Fibroblast of pulmonary artery (primary cell): ENCODE measurements at regions not wholly inside any gene's neighbourhood (a gene's known extent, or its start where the extent isn't known, plus 50 kb on each side); places are given as distances from the start of the nearest gene placed in this dataset.

ENCODE experiments used
- DNase-seq: peaks from one replicate; pipeline ENCODE4 v3.0.0-alpha.2; 2010; ENCODE audit warnings: low read depth
- H3K4me3 ChIP-seq: replicated peaks from 2 replicates; pipeline ENCODE4 v1.5.1; 2011; ENCODE audit warnings: low read depth, mild to moderate bottlenecking, control low read depth, low read length, moderate library complexity
- CTCF ChIP-seq: IDR thresholded peaks from 2 replicates; pipeline ENCODE4 v1.5.1; 2011; ENCODE audit warnings: mild to moderate bottlenecking, control low read depth, low read length, inconsistent platforms; ENCODE audit errors: missing control alignments

- H3K4me3 ChIP-seq, result no peak overlapping the region
- DNase-seq, result no peak
- no peak for TF ChIP-seq CTCF
Measured at GRCh38 chr15:92291900-92292299, 101.8 kb upstream of the ST8SIA2 start.

DNA sequence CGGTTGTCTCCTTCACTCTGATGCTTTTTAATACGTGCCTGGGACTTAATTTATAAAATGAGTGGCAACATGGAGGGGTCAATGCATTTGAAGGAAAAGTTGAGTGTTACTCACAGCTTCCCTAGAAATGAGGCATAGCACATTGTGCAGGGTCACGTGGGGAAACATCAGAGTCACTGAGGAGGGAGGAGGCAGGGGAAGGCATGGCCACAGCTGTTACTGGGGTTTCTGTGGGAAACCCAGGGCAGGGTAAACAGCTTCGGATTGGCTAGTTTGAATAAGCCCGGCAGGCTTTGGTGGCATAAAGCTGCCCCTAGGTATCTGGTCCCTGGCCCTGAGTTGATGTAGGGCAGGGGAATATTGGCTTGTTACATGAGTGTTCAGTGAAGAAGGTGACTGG lies 98.9 kb upstream of the ST8SIA2 start:
- DNase-seq, result no peak
- no peak overlapping the region for H3K4me3 ChIP-seq
- TF ChIP-seq CTCF, result no peak

- no peak for TF ChIP-seq CTCF
- H3K4me3 ChIP-seq, result no peak overlapping the region
- no peak for DNase-seq
Measured at GRCh38 chr15:92304223-92304975, 89.3 kb upstream of the ST8SIA2 start.

DNA sequence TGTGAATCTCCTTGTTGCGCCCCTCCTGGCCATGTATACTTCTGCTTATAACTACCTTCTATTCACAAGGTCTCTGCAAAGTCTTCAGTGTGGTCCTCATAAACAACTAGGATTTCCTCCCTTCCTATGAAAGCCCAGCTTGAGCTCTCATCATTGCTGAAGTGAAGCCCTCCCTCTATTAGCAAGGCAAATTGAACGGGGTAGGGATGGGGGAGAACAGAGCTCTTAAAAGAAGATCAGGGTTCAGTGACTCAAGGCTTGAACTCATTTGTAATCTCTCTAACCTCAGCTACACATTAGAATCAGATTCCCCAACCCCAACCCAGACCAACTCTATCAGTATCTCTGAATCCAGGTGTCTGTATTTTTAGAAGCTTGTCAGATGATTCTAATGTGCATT lies 88.3 kb upstream of the ST8SIA2 start:
- no peak overlapping the region for H3K4me3 ChIP-seq
- no peak for DNase-seq
- no peak for TF ChIP-seq CTCF

DNA sequence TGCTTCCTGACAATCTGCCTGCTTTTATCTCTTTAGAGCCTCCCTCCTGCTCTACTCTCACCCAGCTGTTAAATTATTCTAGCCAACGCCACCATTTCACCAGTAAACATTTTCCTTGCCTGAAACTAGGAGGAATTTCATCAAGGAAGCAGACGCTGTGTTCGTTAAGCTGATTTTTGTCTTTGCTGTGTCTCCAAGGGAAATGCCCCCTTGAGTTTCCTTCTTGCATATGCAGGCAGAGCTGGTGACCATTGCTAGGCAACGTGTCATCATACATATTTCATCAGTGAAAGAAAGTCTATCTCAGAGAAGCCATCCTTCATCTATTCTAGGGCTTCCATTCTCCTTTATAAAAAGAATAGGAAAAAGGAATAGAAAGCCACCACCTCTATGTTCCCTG lies 87.0 kb upstream of the ST8SIA2 start:
- no peak for DNase-seq
- H3K4me3 ChIP-seq, result no peak overlapping the region
- TF ChIP-seq CTCF, result no peak

GRCh38 chr15:92315144-92315543 lies 78.5 kb upstream of the ST8SIA2 start:
- no peak overlapping the region for H3K4me3 ChIP-seq
- TF ChIP-seq CTCF, result no peak
- DNase-seq, result no peak

- no peak overlapping the region for H3K4me3 ChIP-seq
- TF ChIP-seq CTCF, result no peak
- DNase-seq, result no peak
Measured at GRCh38 chr15:92315595-92316211, 78.0 kb upstream of the ST8SIA2 start.
